BLaER1 treated with 17β-estradiol and CSF1 and Interleukin-3, amounts not matched to agents 10 nM and 100 nM (cell line): ENCODE measurements at regions not wholly inside any gene's neighbourhood (a gene's known extent, or its start where the extent isn't known, plus 50 kb on each side); places are given as distances from the start of the nearest gene placed in this dataset.

Experiments used
- H3K27ac ChIP-seq, 11 experiments: shearing (Covaris generic); formaldehyde crosslinking; 2 replicates each; pipeline ENCODE4 v1.8.1; 2022
- H3K27me3 ChIP-seq, 11 experiments: shearing (Covaris generic); formaldehyde crosslinking; 2 replicates each; pipeline ENCODE4 v1.8.1; 2022
- H3K36me3 ChIP-seq, 11 experiments: shearing (Covaris generic); formaldehyde crosslinking; 2 replicates each; pipeline ENCODE4 v1.8.1; 2022
- H3K4me1 ChIP-seq, 10 experiments: shearing (Covaris generic); formaldehyde crosslinking; 2 replicates each; pipeline ENCODE4 v1.8.1; 2022
- H3K4me2 ChIP-seq, 11 experiments: shearing (Covaris generic); formaldehyde crosslinking; 2 replicates each; pipeline ENCODE4 v1.8.1; 2022
- H3K4me3 ChIP-seq, 10 experiments: shearing (Covaris generic); formaldehyde crosslinking; 2 replicates each; pipeline ENCODE4 v1.8.1; 2022
- H3K9ac ChIP-seq, 11 experiments: shearing (Covaris generic); formaldehyde crosslinking; 2 replicates each; pipeline ENCODE4 v1.8.1; 2022
- H3K9me3 ChIP-seq, 11 experiments: shearing (Covaris generic); formaldehyde crosslinking; replicated peaks in 1 of 11; 2 replicates each; pipeline ENCODE4 v1.8.1; 2022
- H4K20me1 ChIP-seq, 11 experiments: shearing (Covaris generic); formaldehyde crosslinking; 2 replicates each; pipeline ENCODE4 v1.8.1; 2022
- Cebpa-rat ChIP-seq, 11 experiments: shearing (Covaris generic); IDR thresholded peaks; 2 replicates each; pipeline ENCODE4 v1.8.1; 2022

DNA sequence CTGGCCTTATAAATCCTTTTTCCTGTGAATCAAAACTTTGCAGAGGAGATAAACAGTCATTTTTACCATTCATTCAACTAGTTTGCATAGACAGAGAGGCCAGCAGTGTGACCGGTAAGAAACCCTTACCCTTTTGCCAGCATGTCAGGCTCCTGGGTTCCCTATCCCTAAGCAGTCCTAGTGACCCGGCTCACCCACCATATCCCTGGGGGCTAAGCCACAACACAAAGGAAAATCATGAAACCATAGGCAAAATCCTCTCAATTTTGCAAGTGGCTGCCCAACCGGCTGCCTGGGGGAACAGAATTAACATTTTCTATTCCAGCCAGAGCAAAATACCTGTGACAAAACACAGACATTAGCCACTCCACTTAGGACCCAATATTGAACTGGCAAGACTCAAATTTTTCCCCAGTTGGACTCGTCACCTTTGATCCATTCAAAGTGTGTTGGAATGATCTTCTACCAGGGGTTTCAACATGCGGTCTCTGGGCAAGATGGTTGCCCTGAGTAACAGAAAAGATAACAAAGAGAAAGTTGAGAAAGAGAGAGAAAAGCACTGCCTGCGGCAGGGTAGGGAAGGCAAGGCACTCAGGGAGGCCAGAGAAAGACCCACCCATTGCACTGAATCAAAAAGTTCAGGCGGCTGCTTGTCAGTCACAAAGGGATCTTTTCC is 174.8 kb upstream of the NAMPT start:
- Histone ChIP-seq H3K4me2 (no peak overlapping the region), H3K9ac (no peak overlapping the region), H3K4me3 (no peak overlapping the region), H3K27ac (0 out of 22 replicates have a peak overlapping the region, but pooled peaks of 1 of the 11 experiments have one; percentile 5), H4K20me1 (no peaks in the 10 kb centered on the region), H3K9me3 (peaks cover 36 to 61% (median 45%) of the 10 kb centered on the region in 11 experiments), H3K4me1 (peaks cover 0 to 45% (median 0%) of the 10 kb centered on the region in 10 experiments; a peak in 7 of 20 replicates), H3K27me3 (no peaks in the 10 kb centered on the region), H3K36me3 (no peaks in the 10 kb centered on the region)
- TF ChIP-seq Cebpa-rat (IDR thresholded peaks at IDR 0.05) = no peak

DNA sequence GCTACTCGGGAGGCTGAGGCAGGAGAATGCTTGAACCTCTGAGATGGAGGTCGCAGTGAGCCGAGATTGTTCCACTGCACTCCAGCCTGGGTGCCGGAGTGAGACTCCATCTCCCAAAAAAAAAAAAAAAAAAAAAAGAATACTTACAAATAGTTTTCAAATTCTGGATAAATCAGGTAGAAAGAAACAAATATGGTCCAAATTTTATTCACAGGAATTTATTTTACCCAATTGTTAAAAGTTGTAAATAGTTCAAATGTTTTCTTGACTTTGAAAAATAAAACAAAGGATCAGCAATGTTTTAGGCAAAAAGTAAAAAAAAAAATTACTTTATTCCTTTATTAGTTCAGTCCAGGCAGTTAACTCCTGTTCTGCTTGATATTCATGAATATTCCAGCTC is 172.9 kb upstream of the NAMPT start:
- H3K27ac ChIP-seq = no peak overlapping the region
- H3K9me3 ChIP-seq = peaks cover 47 to 76% (median 60%) of the 10 kb centered on the region in 11 experiments
- no peak overlapping the region for H3K9ac ChIP-seq
- peaks cover 0 to 27% (median 0%) of the 10 kb centered on the region in 10 experiments; a peak in 7 of 20 replicates for H3K4me1 ChIP-seq
- no peak for TF ChIP-seq Cebpa-rat (IDR thresholded peaks at IDR 0.05)
- H3K4me3 ChIP-seq = no peak overlapping the region
- H3K36me3 ChIP-seq = no peaks in the 10 kb centered on the region
- H3K27me3 ChIP-seq = no peaks in the 10 kb centered on the region
- no peak overlapping the region for H3K4me2 ChIP-seq
- no peaks in the 10 kb centered on the region for H4K20me1 ChIP-seq

DNA sequence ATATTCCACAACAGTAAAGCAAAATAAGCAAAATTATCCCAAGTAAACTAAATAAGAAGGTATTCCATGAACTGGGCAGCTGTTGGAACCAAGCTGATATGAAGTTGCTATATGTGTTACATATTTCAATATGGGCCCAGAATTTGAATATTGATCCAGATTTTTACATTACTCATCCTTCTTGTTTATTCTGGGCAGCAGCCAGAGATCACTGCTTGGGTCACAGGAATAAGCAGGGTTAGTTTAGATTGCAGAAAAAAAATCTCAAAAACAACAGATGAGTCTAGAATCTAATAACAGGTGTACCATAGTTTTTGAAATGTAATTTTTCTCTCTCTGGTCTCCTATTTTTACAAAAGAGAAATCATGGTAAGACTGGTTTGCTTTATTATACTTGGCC is 171.5 kb upstream of the NAMPT start:
- H3K27me3 ChIP-seq = no peaks in the 10 kb centered on the region
- no peaks in the 10 kb centered on the region for H4K20me1 ChIP-seq
- H3K9me3 ChIP-seq = peaks cover 61 to 90% (median 74%) of the 10 kb centered on the region in 11 experiments
- no peak overlapping the region for H3K4me3 ChIP-seq
- H3K4me2 ChIP-seq = no peak overlapping the region
- TF ChIP-seq Cebpa-rat (IDR thresholded peaks at IDR 0.05) = no peak
- no peak overlapping the region for H3K27ac ChIP-seq
- no peaks in the 10 kb centered on the region for H3K36me3 ChIP-seq
- no peak overlapping the region for H3K9ac ChIP-seq
- peaks cover 0 to 13% (median 0%) of the 10 kb centered on the region in 10 experiments; a peak in 4 of 20 replicates for H3K4me1 ChIP-seq

DNA sequence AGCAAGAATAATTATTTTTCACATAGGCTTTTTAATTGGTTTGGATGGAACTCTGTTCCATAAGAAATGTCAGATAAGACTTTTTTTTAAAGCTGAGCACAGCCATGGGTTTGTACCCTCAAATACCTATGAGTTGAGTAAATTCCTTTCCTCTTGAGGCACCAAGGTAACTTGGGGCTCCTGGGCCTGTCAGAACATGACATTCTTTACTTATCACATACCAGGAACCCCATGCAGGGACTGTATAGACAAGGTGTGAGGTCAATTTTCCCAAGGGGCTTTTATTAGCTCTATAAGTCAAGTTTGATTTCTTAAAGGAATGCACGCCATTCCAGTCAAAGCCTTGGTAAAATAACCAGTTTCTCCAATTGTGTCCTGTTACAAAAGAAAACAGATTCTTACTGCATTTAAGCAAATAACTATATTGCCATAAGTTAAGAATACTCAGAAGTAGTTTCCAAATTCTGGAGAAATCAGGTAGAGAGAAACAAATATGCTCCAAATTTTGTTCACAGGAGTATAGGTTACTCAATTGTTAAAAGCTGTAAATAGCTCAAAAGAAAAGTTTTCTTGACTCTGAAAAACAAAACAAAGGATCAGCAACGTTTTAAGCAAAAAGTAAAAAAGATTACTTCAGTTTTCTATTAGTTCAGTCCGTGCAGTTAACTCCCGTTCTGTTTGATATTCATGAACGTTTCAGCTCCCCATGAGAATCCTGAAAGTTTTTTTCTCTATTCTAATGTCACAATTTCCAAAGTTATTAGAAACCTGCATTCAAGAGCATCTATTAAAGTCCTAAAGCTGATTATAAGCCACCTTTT is 167.5 kb upstream of the NAMPT start:
- no peak for TF ChIP-seq Cebpa-rat (IDR thresholded peaks at IDR 0.05)
- H4K20me1 ChIP-seq = no peaks in the 10 kb centered on the region
- peaks cover 0 to 15% (median 0%) of the 10 kb centered on the region in 10 experiments; a peak in 6 of 20 replicates for H3K4me1 ChIP-seq
- H3K27ac ChIP-seq = no peak overlapping the region
- H3K9ac ChIP-seq = no peak overlapping the region
- H3K36me3 ChIP-seq = no peaks in the 10 kb centered on the region
- H3K4me3 ChIP-seq = no peak overlapping the region
- H3K4me2 ChIP-seq = no peak overlapping the region
- no peaks in the 10 kb centered on the region for H3K27me3 ChIP-seq
- H3K9me3 ChIP-seq = peaks cover 53 to 76% (median 63%) of the 10 kb centered on the region in 11 experiments

DNA sequence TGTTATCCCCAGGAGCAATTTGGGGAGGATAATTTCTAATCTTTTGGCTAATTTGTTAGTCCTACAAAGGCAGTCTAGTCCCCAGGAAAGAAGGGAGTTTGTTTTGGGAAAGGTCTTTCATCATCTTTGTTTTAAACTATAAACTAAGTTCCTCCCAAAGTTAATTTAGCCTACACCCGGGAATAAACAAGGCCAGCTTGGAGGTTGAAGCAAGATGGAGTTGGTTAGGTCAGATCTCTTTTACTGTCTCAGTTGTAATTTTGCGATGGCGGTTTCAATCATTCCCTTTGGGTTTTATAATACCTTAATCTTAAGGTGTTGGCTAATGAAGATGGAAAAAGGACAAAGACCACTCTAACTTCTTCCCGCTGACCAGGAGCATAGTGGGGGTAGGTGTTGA is 166.4 kb upstream of the NAMPT start:
- no peaks in the 10 kb centered on the region for H3K27me3 ChIP-seq
- no peak overlapping the region for H3K4me2 ChIP-seq
- H3K4me3 ChIP-seq = no peak overlapping the region
- peaks cover 43 to 65% (median 53%) of the 10 kb centered on the region in 11 experiments for H3K9me3 ChIP-seq
- H3K36me3 ChIP-seq = no peaks in the 10 kb centered on the region
- H3K4me1 ChIP-seq = peaks cover 0 to 15% (median 0%) of the 10 kb centered on the region in 10 experiments; a peak in 6 of 20 replicates
- H4K20me1 ChIP-seq = no peaks in the 10 kb centered on the region
- H3K9ac ChIP-seq = no peak overlapping the region
- H3K27ac ChIP-seq = no peak overlapping the region
- no peak for TF ChIP-seq Cebpa-rat (IDR thresholded peaks at IDR 0.05)

DNA sequence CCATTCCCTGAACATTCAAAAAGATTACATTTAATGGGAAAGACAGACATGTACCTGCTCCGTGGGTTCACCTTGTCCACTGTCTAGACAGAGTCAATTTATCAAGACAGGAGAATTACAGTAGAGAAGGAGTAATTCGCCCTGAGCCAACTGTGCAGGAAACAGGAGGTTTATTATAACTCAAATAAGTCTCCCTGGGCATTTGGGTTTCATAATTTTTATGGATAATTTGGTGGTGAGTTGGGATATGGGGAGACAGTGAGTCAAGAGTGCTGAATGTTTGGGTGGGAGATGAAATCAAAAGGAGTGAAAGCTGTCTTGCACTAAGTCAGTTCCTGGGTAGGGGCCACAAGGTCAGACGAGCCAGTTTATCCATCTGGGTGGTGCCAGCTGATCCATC is 165.9 kb upstream of the NAMPT start:
- H3K27ac ChIP-seq = no peak overlapping the region
- peaks cover 40 to 61% (median 49%) of the 10 kb centered on the region in 11 experiments for H3K9me3 ChIP-seq
- H3K27me3 ChIP-seq = no peaks in the 10 kb centered on the region
- H3K4me3 ChIP-seq = no peak overlapping the region
- no peaks in the 10 kb centered on the region for H3K36me3 ChIP-seq
- no peak overlapping the region for H3K9ac ChIP-seq
- H4K20me1 ChIP-seq = no peaks in the 10 kb centered on the region
- H3K4me1 ChIP-seq = peaks cover 0 to 15% (median 0%) of the 10 kb centered on the region in 10 experiments; a peak in 6 of 20 replicates
- no peak for TF ChIP-seq Cebpa-rat (IDR thresholded peaks at IDR 0.05)
- no peak overlapping the region for H3K4me2 ChIP-seq

DNA sequence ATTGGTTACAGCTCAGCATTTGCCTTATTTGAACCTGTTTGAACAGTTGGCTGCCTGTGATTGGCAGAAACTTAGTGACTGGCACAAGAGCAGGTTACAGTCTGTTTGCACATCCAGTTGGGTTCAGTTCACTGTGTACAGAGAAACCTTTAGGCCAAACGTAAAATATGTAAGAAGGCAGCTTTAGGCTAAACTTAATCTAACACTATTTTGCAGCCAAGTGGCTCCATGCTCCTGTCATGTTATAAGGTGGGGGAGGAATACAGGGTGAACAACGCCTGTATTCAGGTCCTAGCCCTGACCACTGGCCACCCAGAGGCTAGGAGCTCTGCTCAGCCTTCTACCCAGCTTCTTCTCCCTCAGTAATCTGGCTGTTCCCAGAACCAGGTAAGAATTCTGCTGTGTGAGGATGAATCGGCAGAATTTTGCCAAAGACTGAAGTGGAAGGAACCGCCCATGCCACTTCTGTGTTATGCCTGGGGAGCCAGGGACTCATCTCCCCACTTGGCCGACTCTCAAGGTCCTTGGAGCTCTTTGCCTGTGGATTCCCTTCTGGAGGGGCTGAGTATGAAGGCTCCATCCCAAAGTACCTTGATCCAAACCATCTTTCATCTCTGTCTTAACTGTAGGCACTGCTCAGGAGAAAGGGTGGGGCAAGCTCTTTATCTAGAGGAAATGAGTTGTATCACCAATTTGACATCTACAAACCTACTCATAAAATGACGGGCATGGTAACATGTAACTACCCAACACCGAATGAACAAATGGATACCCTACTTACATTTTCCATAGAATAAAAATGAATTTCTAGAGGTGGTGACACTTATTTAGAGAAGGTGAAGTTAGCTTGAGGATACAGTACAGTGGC is 164.4 kb upstream of the NAMPT start:
- no peak overlapping the region for H3K4me3 ChIP-seq
- no peaks in the 10 kb centered on the region for H3K27me3 ChIP-seq
- peak overlapping the region in 3 of 11 experiments; percentile 26 to 69 (median 43); a peak in 6 of 22 replicates for H3K4me2 ChIP-seq
- H3K27ac ChIP-seq = peak overlapping the region in 3 of 11 experiments; percentile 8 to 26 (median 20); a peak in 3 of 22 replicates
- H4K20me1 ChIP-seq = no peaks in the 10 kb centered on the region
- TF ChIP-seq Cebpa-rat (IDR thresholded peaks at IDR 0.05) = no peak
- H3K36me3 ChIP-seq = no peaks in the 10 kb centered on the region
- peaks cover 37 to 61% (median 43%) of the 10 kb centered on the region in 11 experiments for H3K9me3 ChIP-seq
- H3K9ac ChIP-seq = no peak overlapping the region
- peaks cover 0 to 20% (median 0%) of the 10 kb centered on the region in 10 experiments; a peak in 6 of 20 replicates for H3K4me1 ChIP-seq

DNA sequence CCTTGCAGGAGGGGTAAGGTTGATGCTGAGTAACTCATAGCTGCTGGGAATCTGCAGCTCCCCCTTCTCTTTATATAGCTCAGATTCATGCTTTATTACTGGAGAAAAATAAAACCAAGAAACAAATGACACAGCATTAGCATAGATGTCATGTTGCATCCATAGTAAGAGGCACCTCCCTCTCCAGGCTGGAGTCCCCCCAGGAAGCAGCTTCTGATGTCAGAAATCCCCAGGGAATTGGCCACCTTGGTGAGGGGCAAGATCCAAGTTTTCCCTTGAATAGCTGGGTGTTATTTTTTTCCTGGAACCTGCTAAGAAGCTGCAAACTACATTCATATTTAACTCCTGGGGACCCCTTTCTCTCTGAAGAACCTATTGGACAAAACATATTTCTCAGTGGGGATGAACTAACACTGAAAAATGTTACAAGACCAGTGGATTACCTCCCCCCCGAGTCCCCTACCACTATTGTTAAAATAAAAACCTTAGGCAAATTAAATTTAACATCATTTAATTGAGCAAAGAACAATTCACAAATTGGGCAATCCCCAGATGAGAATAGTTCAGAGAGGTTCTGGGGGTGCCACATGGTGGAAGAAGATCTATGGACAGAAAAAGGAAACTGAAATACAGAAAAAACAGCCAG is 163.7 kb upstream of the NAMPT start:
- no peaks in the 10 kb centered on the region for H3K27me3 ChIP-seq
- peaks cover 0 to 22% (median 0%) of the 10 kb centered on the region in 10 experiments; a peak in 6 of 20 replicates for H3K4me1 ChIP-seq
- no peaks in the 10 kb centered on the region for H3K36me3 ChIP-seq
- H3K9ac ChIP-seq = no peak overlapping the region
- peaks cover 30 to 53% (median 36%) of the 10 kb centered on the region in 11 experiments for H3K9me3 ChIP-seq
- no peak for TF ChIP-seq Cebpa-rat (IDR thresholded peaks at IDR 0.05)
- H3K27ac ChIP-seq = peak overlapping the region in 2 of 11 experiments; percentile 8 to 20; a peak in 2 of 22 replicates
- H4K20me1 ChIP-seq = no peaks in the 10 kb centered on the region
- no peak overlapping the region for H3K4me3 ChIP-seq
- H3K4me2 ChIP-seq = peak overlapping the region in 3 of 11 experiments; percentile 26 to 69 (median 43); a peak in 5 of 22 replicates
